HG03045 (cell line): ENCODE measurements at regions not wholly inside any gene's neighbourhood (a gene's known extent, or its start where the extent isn't known, plus 50 kb on each side); places are given as distances from the start of the nearest gene placed in this dataset.

Source experiments
- ATAC-seq: cut with Tn5 transposase; IDR thresholded peaks from one replicate; pipeline ENCODE4 v1.9.1; 2021; ENCODE audit warnings: mild to moderate bottlenecking, moderate library complexity; ENCODE audit not compliant: unreplicated experiment

- peak; percentile 84 for ATAC-seq
These were observed 53.7 kb upstream of the KDM4C start for GRCh38 chr9:6703898-6704639.

GRCh38 chr9:6702707-6703106 lies 55.1 kb upstream of the KDM4C start:
- no peak for ATAC-seq

- ATAC-seq: no peak
These were observed 50.6 kb upstream of the GLDC start for GRCh38 chr9:6696178-6696577.

GRCh38 chr9:6695121-6695814 lies 49.7 kb upstream of the GLDC start:
- ATAC-seq: no peak
